PC-3 (cell line): ENCODE measurements at regions not wholly inside any gene's neighbourhood (a gene's known extent, or its start where the extent isn't known, plus 50 kb on each side); places are given as distances from the start of the nearest gene placed in this dataset.

Experiments used
- EZH2 ChIP-seq: fragments of 300-600 bp; sonication (generic); IDR thresholded peaks from one replicate; pipeline ENCODE4 v1.6.1; 2017; ENCODE audit warnings: antibody characterized with exemption, mild to moderate bottlenecking, low read length; ENCODE audit not compliant: unreplicated experiment
- TF ChIP-seq, protein P1 (sequence below): fragments of 300-600 bp; sonication (generic); conservative IDR thresholded peaks from 2 replicates; pipeline ENCODE4 v1.5.1; 2017; ENCODE audit warnings: antibody characterized with exemption, low read depth, mild to moderate bottlenecking, low read length

DNA sequence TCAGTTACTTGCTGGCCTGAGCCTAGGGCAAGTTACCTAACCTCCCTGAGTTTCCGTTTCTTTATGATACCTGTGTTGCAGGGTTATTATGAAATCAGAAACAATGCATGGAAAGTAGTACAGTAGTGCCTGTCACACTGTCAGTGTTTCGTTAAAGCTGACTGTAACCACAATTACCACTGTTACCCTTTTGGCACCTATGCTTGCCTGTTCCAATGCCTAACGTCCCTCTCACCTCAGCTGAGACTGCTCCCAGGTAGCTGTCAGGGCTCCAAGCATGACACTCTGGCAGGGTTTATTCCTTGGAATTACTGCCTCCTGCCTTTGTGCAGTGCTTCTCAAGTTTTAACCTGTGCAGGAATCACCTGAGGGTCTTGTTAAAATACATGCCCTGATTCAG, 135.2 kb upstream of the RBMS1 start:
- TF ChIP-seq, protein P1, sequence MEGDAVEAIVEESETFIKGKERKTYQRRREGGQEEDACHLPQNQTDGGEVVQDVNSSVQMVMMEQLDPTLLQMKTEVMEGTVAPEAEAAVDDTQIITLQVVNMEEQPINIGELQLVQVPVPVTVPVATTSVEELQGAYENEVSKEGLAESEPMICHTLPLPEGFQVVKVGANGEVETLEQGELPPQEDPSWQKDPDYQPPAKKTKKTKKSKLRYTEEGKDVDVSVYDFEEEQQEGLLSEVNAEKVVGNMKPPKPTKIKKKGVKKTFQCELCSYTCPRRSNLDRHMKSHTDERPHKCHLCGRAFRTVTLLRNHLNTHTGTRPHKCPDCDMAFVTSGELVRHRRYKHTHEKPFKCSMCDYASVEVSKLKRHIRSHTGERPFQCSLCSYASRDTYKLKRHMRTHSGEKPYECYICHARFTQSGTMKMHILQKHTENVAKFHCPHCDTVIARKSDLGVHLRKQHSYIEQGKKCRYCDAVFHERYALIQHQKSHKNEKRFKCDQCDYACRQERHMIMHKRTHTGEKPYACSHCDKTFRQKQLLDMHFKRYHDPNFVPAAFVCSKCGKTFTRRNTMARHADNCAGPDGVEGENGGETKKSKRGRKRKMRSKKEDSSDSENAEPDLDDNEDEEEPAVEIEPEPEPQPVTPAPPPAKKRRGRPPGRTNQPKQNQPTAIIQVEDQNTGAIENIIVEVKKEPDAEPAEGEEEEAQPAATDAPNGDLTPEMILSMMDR: no peak
- no peak for TF ChIP-seq EZH2
